ENCODE measurements at regions not wholly inside any gene's neighbourhood (a gene's known extent, or its start where the extent isn't known, plus 50 kb on each side); places are given as distances from the start of the nearest gene placed in this dataset.
"Not testable (repeated sequence)": the region's sequence is repeated elsewhere in the genome, so short reads cannot be mapped to it uniquely, and the experiment has no call there.

DNA sequence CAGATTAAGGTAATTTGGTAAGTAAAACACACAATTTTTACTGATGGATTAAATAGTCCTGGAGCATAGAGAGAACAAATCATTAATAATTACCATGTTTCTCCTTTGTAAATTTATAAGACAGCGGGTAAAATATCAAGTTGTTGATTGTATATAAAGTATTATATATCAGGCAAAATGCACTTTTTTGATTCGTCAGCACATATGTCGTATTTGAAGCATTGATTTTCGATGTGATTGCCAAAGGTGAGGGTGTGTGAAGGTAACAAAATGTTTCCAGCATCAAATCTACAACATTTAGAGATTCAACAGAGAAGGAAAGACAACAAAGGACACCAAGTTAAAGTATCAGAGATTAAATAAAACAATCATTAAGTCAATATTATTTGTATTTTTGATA lies 1437.8 kb upstream of the ADGRL3 start:
- peaks cover 26% of the 10 kb centered on the region for H3K9me3 Mint-ChIP-seq
- no peak overlapping the region for H3K27ac Mint-ChIP-seq
- ATAC-seq (replicated peaks) = no peak

DNA sequence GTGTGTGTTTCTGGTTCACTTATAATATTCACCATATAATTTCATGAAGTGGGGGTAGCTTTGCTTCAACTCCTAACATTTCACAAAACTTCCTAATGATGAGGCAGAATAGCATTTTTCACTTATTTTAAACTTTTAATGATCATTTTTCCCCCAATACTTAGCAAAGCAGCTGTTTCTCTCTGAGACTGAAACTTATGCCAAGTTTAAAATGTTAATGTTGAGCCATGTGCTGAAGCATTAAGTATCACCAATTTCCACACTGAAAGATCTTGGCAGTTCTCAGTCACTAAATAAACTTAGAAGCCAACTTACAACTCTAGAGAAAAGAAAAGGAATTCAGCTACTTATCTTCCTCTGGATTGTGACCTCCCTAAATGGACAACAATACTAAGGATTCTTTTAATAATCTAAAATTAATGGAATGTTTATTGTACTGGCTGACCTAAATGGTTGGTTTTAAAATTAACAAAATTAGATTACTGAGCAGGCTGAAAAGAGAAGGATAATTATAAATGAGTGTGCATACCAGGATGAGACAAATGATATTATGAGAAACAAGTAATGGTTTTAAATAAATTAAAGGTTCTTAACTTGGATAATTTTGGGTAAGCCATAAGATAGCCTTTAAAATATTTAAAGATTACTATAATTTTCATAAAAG lies 1429.4 kb upstream of the ADGRL3 start:
- H3K27ac Mint-ChIP-seq = no peak overlapping the region
- no peak for ATAC-seq (replicated peaks)
- H3K4me3 Mint-ChIP-seq = no peak overlapping the region
- no peaks in the 10 kb centered on the region for H3K4me1 Mint-ChIP-seq
- peaks cover 5% of the 10 kb centered on the region for H3K9me3 Mint-ChIP-seq
- H3K36me3 Mint-ChIP-seq (ENCODE audit: low read depth) = no peaks in the 10 kb centered on the region
- H3K27me3 Mint-ChIP-seq = no peaks in the 10 kb centered on the region

More for the DNA sequence above, 1437.8 kb upstream of the ADGRL3 start:
- Mint-ChIP-seq H3K4me3 (no peak overlapping the region), H3K27me3 (no peaks in the 10 kb centered on the region), H3K4me1 (no peaks in the 10 kb centered on the region), H3K36me3 (ENCODE audit: low read depth) (no peaks in the 10 kb centered on the region)

- peaks cover 5% of the 10 kb centered on the region for H3K9me3 Mint-ChIP-seq
- H3K4me1 Mint-ChIP-seq = no peaks in the 10 kb centered on the region
- ATAC-seq (replicated peaks) = no peak
- H3K4me3 Mint-ChIP-seq = no peak overlapping the region
- no peaks in the 10 kb centered on the region for H3K36me3 Mint-ChIP-seq (ENCODE audit: low read depth)
- H3K27me3 Mint-ChIP-seq = no peaks in the 10 kb centered on the region
- H3K27ac Mint-ChIP-seq = no peak overlapping the region
Measured at GRCh38 chr4:59772641-59773139, 1427.4 kb upstream of the ADGRL3 start.

- peaks cover 24% of the 10 kb centered on the region for H3K9me3 Mint-ChIP-seq
- H3K27ac Mint-ChIP-seq; H3K36me3 Mint-ChIP-seq (ENCODE audit: low read depth); H3K4me1 Mint-ChIP-seq; H3K27me3 Mint-ChIP-seq; ATAC-seq (replicated peaks); H3K4me3 Mint-ChIP-seq: not testable (repeated sequence)
Measured at GRCh38 chr4:59780271-59780670, 1419.9 kb upstream of the ADGRL3 start.

DNA sequence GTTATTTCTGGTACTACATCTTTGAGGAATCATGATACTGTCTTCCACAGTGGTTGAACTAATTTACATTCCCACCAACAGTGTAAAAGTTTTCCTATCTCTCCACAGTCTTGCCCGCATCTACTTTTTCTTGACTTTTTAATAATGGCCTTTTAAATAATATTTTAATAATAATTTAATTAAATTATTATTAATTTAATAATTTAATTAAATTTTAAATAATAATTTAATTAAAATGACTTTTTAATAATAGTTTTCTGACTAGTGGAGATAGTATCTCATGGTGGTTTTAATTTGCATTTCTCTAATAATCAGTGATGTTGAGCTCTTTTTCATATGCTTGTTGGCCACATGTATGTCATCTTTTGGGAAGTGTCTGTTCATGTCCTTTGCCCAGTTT lies 1395.0 kb upstream of the ADGRL3 start:
- H3K36me3 Mint-ChIP-seq (ENCODE audit: low read depth) = no peaks in the 10 kb centered on the region
- no peak overlapping the region for H3K27ac Mint-ChIP-seq
- ATAC-seq (replicated peaks) = no peak
- peaks cover 15% of the 10 kb centered on the region for H3K9me3 Mint-ChIP-seq
- H3K27me3 Mint-ChIP-seq = no peaks in the 10 kb centered on the region
- no peaks in the 10 kb centered on the region for H3K4me1 Mint-ChIP-seq
- no peak overlapping the region for H3K4me3 Mint-ChIP-seq

GRCh38 chr4:59814402-59815010 lies 1385.6 kb upstream of the ADGRL3 start:
- no peak overlapping the region for H3K27ac Mint-ChIP-seq
- no peaks in the 10 kb centered on the region for H3K27me3 Mint-ChIP-seq
- no peaks in the 10 kb centered on the region for H3K36me3 Mint-ChIP-seq (ENCODE audit: low read depth)

DNA sequence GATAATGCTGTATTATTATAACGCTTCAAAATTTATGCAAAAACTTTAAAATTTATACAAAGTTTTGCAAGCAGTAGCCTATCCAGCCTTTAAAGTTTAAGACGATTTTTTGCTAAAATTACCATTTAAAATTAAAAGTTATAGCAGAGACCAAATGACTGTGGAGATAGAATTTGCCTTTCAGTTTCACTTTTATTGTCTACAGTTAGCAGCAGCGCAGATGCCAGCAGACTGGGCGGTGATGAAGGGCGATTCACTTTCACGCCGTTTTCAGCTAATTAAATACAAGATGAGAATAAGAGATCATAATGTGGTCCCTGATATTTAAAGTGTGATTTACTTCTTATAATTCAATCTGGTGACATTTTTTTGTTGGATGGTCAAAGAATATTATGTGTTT lies 1381.5 kb upstream of the ADGRL3 start:
- no peak for ATAC-seq (replicated peaks)
- Mint-ChIP-seq H3K4me3 (peak overlapping the region; percentile 32), H3K36me3 (ENCODE audit: low read depth) (no peaks in the 10 kb centered on the region), H3K4me1 (no peaks in the 10 kb centered on the region), H3K9me3 (peaks cover 10% of the 10 kb centered on the region), H3K27me3 (no peaks in the 10 kb centered on the region), H3K27ac (no peak overlapping the region)

More at GRCh38 chr4:59814402-59815010, 1385.6 kb upstream of the ADGRL3 start:
- Mint-ChIP-seq H3K4me1 (no peaks in the 10 kb centered on the region), H3K9me3 (peaks cover 10% of the 10 kb centered on the region), H3K4me3 (no peak overlapping the region)
- no peak for ATAC-seq (replicated peaks)

DNA sequence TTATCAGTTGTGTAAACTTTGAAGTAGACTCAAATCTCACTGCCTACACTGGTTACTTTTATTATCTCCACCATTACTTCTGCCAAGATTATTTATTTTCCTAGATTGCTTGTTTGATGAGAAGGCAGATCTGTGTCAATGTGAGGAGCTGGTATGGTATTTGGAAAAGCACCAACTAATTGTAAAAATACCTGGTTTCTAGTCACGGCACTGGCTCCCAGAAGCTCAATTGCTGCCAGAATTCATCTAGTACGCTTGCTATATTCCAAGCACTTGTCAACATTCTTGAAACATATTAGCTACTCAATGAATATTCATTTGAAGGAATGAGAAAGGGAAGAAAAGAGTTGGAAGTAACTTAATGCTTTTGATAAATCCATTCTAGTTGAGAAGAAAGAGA lies 1376.8 kb upstream of the ADGRL3 start:
- Mint-ChIP-seq H3K9me3 (peaks cover 12% of the 10 kb centered on the region), H3K27me3 (no peaks in the 10 kb centered on the region), H3K36me3 (ENCODE audit: low read depth) (no peaks in the 10 kb centered on the region), H3K4me3 (no peak overlapping the region), H3K27ac (no peak overlapping the region), H3K4me1 (no peaks in the 10 kb centered on the region)
- no peak for ATAC-seq (replicated peaks)

- no peak overlapping the region for H3K4me3 Mint-ChIP-seq
- no peak for ATAC-seq (replicated peaks)
- no peaks in the 10 kb centered on the region for H3K36me3 Mint-ChIP-seq (ENCODE audit: low read depth)
- no peaks in the 10 kb centered on the region for H3K4me1 Mint-ChIP-seq
- H3K27me3 Mint-ChIP-seq = no peaks in the 10 kb centered on the region
- H3K9me3 Mint-ChIP-seq = peaks cover 12% of the 10 kb centered on the region
- no peak overlapping the region for H3K27ac Mint-ChIP-seq
Measured at GRCh38 chr4:59825104-59825503, 1375.0 kb upstream of the ADGRL3 start.

DNA sequence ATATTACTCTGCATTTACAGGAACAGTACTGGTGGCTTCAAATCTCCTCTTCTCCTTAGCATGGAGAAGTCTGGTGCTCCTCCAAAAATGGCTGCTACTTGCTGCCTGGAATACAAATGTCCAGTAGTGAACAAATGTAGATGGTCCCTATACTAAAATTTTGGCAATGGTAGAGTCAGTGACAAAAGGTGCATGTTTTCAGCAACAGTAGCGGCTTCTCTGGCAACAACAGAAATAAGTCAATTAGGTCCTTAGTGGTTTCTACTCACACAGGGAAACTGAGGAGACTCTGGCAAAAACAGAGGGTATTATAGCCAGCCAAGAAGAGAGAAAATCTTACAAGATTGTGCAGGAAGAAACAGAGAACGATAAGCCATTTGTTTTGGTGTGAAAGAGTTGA lies 1368.4 kb upstream of the ADGRL3 start:
- Mint-ChIP-seq H3K27ac (no peak overlapping the region), H3K27me3 (no peaks in the 10 kb centered on the region), H3K4me3 (no peak overlapping the region), H3K4me1 (no peaks in the 10 kb centered on the region), H3K36me3 (ENCODE audit: low read depth) (no peaks in the 10 kb centered on the region), H3K9me3 (peaks cover 8% of the 10 kb centered on the region)
- ATAC-seq (replicated peaks) = no peak

DNA sequence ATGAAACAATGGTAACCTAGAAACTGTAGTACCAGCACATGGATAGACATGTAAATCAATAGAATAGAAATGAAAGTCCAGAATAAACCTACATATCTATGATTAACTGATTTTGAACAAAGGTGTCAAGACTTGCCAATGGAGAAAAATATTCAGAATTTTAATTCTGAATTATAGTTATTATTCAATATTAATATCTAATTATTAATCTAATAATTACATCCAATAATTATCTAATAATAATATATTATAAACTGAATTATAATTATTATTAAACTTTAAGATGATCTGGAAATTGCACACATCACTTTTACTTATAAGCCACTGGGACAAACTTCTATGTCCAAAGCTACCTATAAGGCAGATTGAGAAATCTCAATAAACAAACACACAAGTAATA lies 1365.2 kb upstream of the ADGRL3 start:
- Mint-ChIP-seq H3K27ac (no peak overlapping the region), H3K9me3 (peaks cover 4% of the 10 kb centered on the region), H3K4me1 (no peaks in the 10 kb centered on the region), H3K36me3 (ENCODE audit: low read depth) (no peaks in the 10 kb centered on the region), H3K27me3 (no peaks in the 10 kb centered on the region), H3K4me3 (no peak overlapping the region)
- ATAC-seq (replicated peaks) = no peak

DNA sequence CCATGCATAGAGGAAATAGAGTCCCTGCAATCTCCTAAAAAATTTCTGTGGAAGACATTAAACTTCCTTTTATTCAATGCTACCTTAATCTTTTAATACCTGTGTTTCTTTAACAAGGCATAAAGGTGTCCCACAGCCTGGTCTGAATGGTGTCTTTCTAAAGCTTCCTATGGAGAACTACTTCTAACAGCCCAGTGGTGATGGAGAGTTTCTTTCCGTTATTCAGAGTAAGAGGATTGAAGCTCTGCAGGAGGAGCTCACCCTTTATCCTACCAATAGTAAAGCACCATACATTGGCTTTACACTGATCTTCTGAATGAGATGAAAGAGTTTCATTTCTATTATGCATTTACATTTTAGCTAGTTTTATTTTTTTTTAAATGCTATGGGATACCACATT lies 1362.4 kb upstream of the ADGRL3 start:
- H3K27ac Mint-ChIP-seq = no peak overlapping the region
- H3K4me1 Mint-ChIP-seq = no peaks in the 10 kb centered on the region
- no peaks in the 10 kb centered on the region for H3K27me3 Mint-ChIP-seq
- no peak overlapping the region for H3K4me3 Mint-ChIP-seq
- peaks cover 4% of the 10 kb centered on the region for H3K9me3 Mint-ChIP-seq
- ATAC-seq (replicated peaks) = no peak
- no peaks in the 10 kb centered on the region for H3K36me3 Mint-ChIP-seq (ENCODE audit: low read depth)

DNA sequence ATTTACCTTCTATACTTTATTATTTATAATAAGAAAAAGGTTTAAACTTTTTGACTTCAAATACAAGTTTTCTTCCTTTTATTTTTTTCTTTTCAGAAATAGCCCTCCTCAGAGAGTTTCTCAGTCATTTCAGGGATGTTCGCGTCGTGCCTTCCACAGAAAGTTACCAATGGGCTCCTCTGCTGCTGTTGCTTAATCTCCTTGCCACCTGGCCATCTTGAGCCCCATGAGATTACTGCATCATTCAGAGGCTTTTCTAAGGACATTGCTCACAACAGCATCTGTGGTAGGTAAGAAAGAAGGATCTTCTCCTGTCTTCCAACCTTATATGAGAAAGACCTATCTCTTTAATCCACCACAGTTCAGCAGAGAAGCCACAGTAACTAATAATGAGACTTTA lies 1361.9 kb upstream of the ADGRL3 start:
- H3K9me3 Mint-ChIP-seq = peaks cover 6% of the 10 kb centered on the region
- ATAC-seq (replicated peaks) = no peak
- H3K4me1 Mint-ChIP-seq = no peaks in the 10 kb centered on the region
- no peak overlapping the region for H3K27ac Mint-ChIP-seq
- H3K4me3 Mint-ChIP-seq = no peak overlapping the region
- H3K36me3 Mint-ChIP-seq (ENCODE audit: low read depth) = no peaks in the 10 kb centered on the region
- H3K27me3 Mint-ChIP-seq = no peaks in the 10 kb centered on the region

GRCh38 chr4:59841698-59842097 lies 1358.4 kb upstream of the ADGRL3 start:
- H3K36me3 Mint-ChIP-seq (ENCODE audit: low read depth) = no peaks in the 10 kb centered on the region
- H3K4me1 Mint-ChIP-seq = no peaks in the 10 kb centered on the region
- H3K4me3 Mint-ChIP-seq = no peak overlapping the region
- H3K27ac Mint-ChIP-seq = no peak overlapping the region
- H3K27me3 Mint-ChIP-seq = no peaks in the 10 kb centered on the region
- no peak for ATAC-seq (replicated peaks)
- H3K9me3 Mint-ChIP-seq = peaks cover 8% of the 10 kb centered on the region

- no peaks in the 10 kb centered on the region for H3K27me3 Mint-ChIP-seq
- no peak overlapping the region for H3K27ac Mint-ChIP-seq
Measured at GRCh38 chr4:59848457-59848856, 1351.7 kb upstream of the ADGRL3 start.

More at GRCh38 chr4:59848457-59848856, 1351.7 kb upstream of the ADGRL3 start:
- peaks cover 6% of the 10 kb centered on the region for H3K9me3 Mint-ChIP-seq
- ATAC-seq (replicated peaks) = no peak
- H3K4me3 Mint-ChIP-seq = no peak overlapping the region
- H3K4me1 Mint-ChIP-seq = no peaks in the 10 kb centered on the region
- no peaks in the 10 kb centered on the region for H3K36me3 Mint-ChIP-seq (ENCODE audit: low read depth)
